ENCODE measurements at regions not wholly inside any gene's neighbourhood (a gene's known extent, or its start where the extent isn't known, plus 50 kb on each side); places are given as distances from the start of the nearest gene placed in this dataset.

GRCh38 chr18:47415881-47416280, 164.4 kb upstream of the SKOR2 start:
- peaks cover 17% of the 10 kb centered on the region for H3K27me3 Mint-ChIP-seq (ENCODE audit: low read depth)
- no peak overlapping the region for H3K27ac Mint-ChIP-seq
- H3K36me3 Mint-ChIP-seq (ENCODE audit: low read depth) = no peaks in the 10 kb centered on the region
- DNase-seq (ENCODE audit: low spot score) = no peak
- peaks cover 1% of the 10 kb centered on the region for H3K4me1 Mint-ChIP-seq (ENCODE audit: low read depth)
- H3K9me3 Mint-ChIP-seq = no peaks in the 10 kb centered on the region
- intact Hi-C loops (cut with micrococcal nuclease) = no loop called here
- H3K4me3 Mint-ChIP-seq (ENCODE audit: low read depth) = no peak overlapping the region

- no peak for DNase-seq (ENCODE audit: low spot score)
- intact Hi-C loops (cut with micrococcal nuclease) = no loop called here
- H3K4me1 Mint-ChIP-seq (ENCODE audit: low read depth) = peaks cover 1% of the 10 kb centered on the region
- no peak overlapping the region for H3K27ac Mint-ChIP-seq
- H3K27me3 Mint-ChIP-seq (ENCODE audit: low read depth) = peaks cover 9% of the 10 kb centered on the region
- H3K4me3 Mint-ChIP-seq (ENCODE audit: low read depth) = no peak overlapping the region
- H3K36me3 Mint-ChIP-seq (ENCODE audit: low read depth) = no peaks in the 10 kb centered on the region
- no peaks in the 10 kb centered on the region for H3K9me3 Mint-ChIP-seq
Observed at GRCh38 chr18:47413327-47413726, 161.9 kb upstream of the SKOR2 start.

GRCh38 chr18:47412924-47413323, 161.5 kb upstream of the SKOR2 start:
- Mint-ChIP-seq H3K27ac (no peak overlapping the region), H3K4me3 (ENCODE audit: low read depth) (no peak overlapping the region), H3K27me3 (ENCODE audit: low read depth) (peaks cover 8% of the 10 kb centered on the region), H3K36me3 (ENCODE audit: low read depth) (no peaks in the 10 kb centered on the region), H3K4me1 (ENCODE audit: low read depth) (peaks cover 1% of the 10 kb centered on the region), H3K9me3 (no peaks in the 10 kb centered on the region)
- no peak for DNase-seq (ENCODE audit: low spot score)
- intact Hi-C loops (cut with micrococcal nuclease) = no loop called here

GRCh38 chr18:47411159-47411558, 159.7 kb upstream of the SKOR2 start:
- Mint-ChIP-seq H3K27me3 (ENCODE audit: low read depth) (peaks cover 3% of the 10 kb centered on the region), H3K9me3 (no peaks in the 10 kb centered on the region), H3K4me3 (ENCODE audit: low read depth) (no peak overlapping the region), H3K27ac (no peak overlapping the region), H3K4me1 (ENCODE audit: low read depth) (peaks cover 1% of the 10 kb centered on the region), H3K36me3 (ENCODE audit: low read depth) (no peaks in the 10 kb centered on the region)
- intact Hi-C loops (cut with micrococcal nuclease) = no loop called here
- DNase-seq (ENCODE audit: low spot score) = no peak

GRCh38 chr18:47410139-47410538, 158.7 kb upstream of the SKOR2 start:
- intact Hi-C loops (cut with micrococcal nuclease) = no loop called here
- Mint-ChIP-seq H3K9me3 (no peaks in the 10 kb centered on the region), H3K4me1 (ENCODE audit: low read depth) (no peaks in the 10 kb centered on the region), H3K4me3 (ENCODE audit: low read depth) (no peak overlapping the region), H3K36me3 (ENCODE audit: low read depth) (no peaks in the 10 kb centered on the region), H3K27me3 (ENCODE audit: low read depth) (peaks cover 1% of the 10 kb centered on the region), H3K27ac (no peak overlapping the region)
- no peak for DNase-seq (ENCODE audit: low spot score)

GRCh38 chr18:47409519-47409918, 158.1 kb upstream of the SKOR2 start:
- Mint-ChIP-seq H3K9me3 (no peaks in the 10 kb centered on the region), H3K4me1 (ENCODE audit: low read depth) (no peaks in the 10 kb centered on the region), H3K36me3 (ENCODE audit: low read depth) (no peaks in the 10 kb centered on the region), H3K27ac (no peak overlapping the region), H3K27me3 (ENCODE audit: low read depth) (peaks cover 1% of the 10 kb centered on the region), H3K4me3 (ENCODE audit: low read depth) (no peak overlapping the region)
- DNase-seq (ENCODE audit: low spot score) = no peak
- intact Hi-C loops (cut with micrococcal nuclease) = no loop called here

GRCh38 chr18:47407736-47408135, 156.3 kb upstream of the SKOR2 start:
- no peak for DNase-seq (ENCODE audit: low spot score)
- Mint-ChIP-seq H3K9me3 (no peaks in the 10 kb centered on the region), H3K4me1 (ENCODE audit: low read depth) (no peaks in the 10 kb centered on the region), H3K27me3 (ENCODE audit: low read depth) (peaks cover 1% of the 10 kb centered on the region), H3K36me3 (ENCODE audit: low read depth) (no peaks in the 10 kb centered on the region), H3K4me3 (ENCODE audit: low read depth) (no peak overlapping the region), H3K27ac (no peak overlapping the region)
- intact Hi-C loops (cut with micrococcal nuclease) = no loop called here

- H3K4me1 Mint-ChIP-seq (ENCODE audit: low read depth) = no peaks in the 10 kb centered on the region
- no peak overlapping the region for H3K4me3 Mint-ChIP-seq (ENCODE audit: low read depth)
Observed at GRCh38 chr18:47404845-47405244, 153.4 kb upstream of the SKOR2 start.

GRCh38 chr18:47403949-47404348, 152.5 kb upstream of the SKOR2 start:
- no peak overlapping the region for H3K4me3 Mint-ChIP-seq (ENCODE audit: low read depth)
- no peaks in the 10 kb centered on the region for H3K27me3 Mint-ChIP-seq (ENCODE audit: low read depth)
- H3K36me3 Mint-ChIP-seq (ENCODE audit: low read depth) = no peaks in the 10 kb centered on the region
- no peaks in the 10 kb centered on the region for H3K9me3 Mint-ChIP-seq
- H3K4me1 Mint-ChIP-seq (ENCODE audit: low read depth) = no peaks in the 10 kb centered on the region
- no peak overlapping the region for H3K27ac Mint-ChIP-seq
- DNase-seq (ENCODE audit: low spot score) = no peak
- intact Hi-C loops (cut with micrococcal nuclease) = no loop called here

More at GRCh38 chr18:47404845-47405244, 153.4 kb upstream of the SKOR2 start:
- Mint-ChIP-seq H3K36me3 (ENCODE audit: low read depth) (no peaks in the 10 kb centered on the region), H3K27me3 (ENCODE audit: low read depth) (no peaks in the 10 kb centered on the region), H3K27ac (no peak overlapping the region), H3K9me3 (no peaks in the 10 kb centered on the region)
- no peak for DNase-seq (ENCODE audit: low spot score)
- intact Hi-C loops (cut with micrococcal nuclease) = no loop called here

- Mint-ChIP-seq H3K27ac (no peak overlapping the region), H3K4me1 (ENCODE audit: low read depth) (no peaks in the 10 kb centered on the region), H3K9me3 (no peaks in the 10 kb centered on the region), H3K27me3 (ENCODE audit: low read depth) (no peaks in the 10 kb centered on the region), H3K36me3 (ENCODE audit: low read depth) (no peaks in the 10 kb centered on the region), H3K4me3 (ENCODE audit: low read depth) (no peak overlapping the region)
- intact Hi-C loops (cut with micrococcal nuclease) = no loop called here
- no peak for DNase-seq (ENCODE audit: low spot score)
Observed at GRCh38 chr18:47403317-47403716, 151.9 kb upstream of the SKOR2 start.

- Mint-ChIP-seq H3K36me3 (ENCODE audit: low read depth) (no peaks in the 10 kb centered on the region), H3K27ac (no peak overlapping the region), H3K4me3 (ENCODE audit: low read depth) (no peak overlapping the region), H3K9me3 (no peaks in the 10 kb centered on the region), H3K4me1 (ENCODE audit: low read depth) (no peaks in the 10 kb centered on the region), H3K27me3 (ENCODE audit: low read depth) (no peaks in the 10 kb centered on the region)
- no peak for DNase-seq (ENCODE audit: low spot score)
- intact Hi-C loops (cut with micrococcal nuclease) = no loop called here
Observed at GRCh38 chr18:47399475-47399874, 148.0 kb upstream of the SKOR2 start.

GRCh38 chr18:47397671-47398319, 146.3 kb upstream of the SKOR2 start:
- H3K27ac Mint-ChIP-seq = no peak overlapping the region
- no peak overlapping the region for H3K4me3 Mint-ChIP-seq (ENCODE audit: low read depth)
- no peaks in the 10 kb centered on the region for H3K36me3 Mint-ChIP-seq (ENCODE audit: low read depth)
- no peaks in the 10 kb centered on the region for H3K4me1 Mint-ChIP-seq (ENCODE audit: low read depth)
- intact Hi-C loops (cut with micrococcal nuclease) = no loop called here
- H3K27me3 Mint-ChIP-seq (ENCODE audit: low read depth) = no peaks in the 10 kb centered on the region
- DNase-seq (ENCODE audit: low spot score) = no peak
- H3K9me3 Mint-ChIP-seq = no peaks in the 10 kb centered on the region

GRCh38 chr18:47391665-47392064, 140.2 kb upstream of the SKOR2 start:
- Mint-ChIP-seq H3K4me3 (ENCODE audit: low read depth) (no peak overlapping the region), H3K27me3 (ENCODE audit: low read depth) (peaks cover 2% of the 10 kb centered on the region), H3K27ac (no peak overlapping the region), H3K4me1 (ENCODE audit: low read depth) (no peaks in the 10 kb centered on the region), H3K36me3 (ENCODE audit: low read depth) (no peaks in the 10 kb centered on the region), H3K9me3 (no peaks in the 10 kb centered on the region)
- no peak for DNase-seq (ENCODE audit: low spot score)
- intact Hi-C loops (cut with micrococcal nuclease) = no loop called here
